GM23338 (cell line): ENCODE measurements at regions not wholly inside any gene's neighbourhood (a gene's known extent, or its start where the extent isn't known, plus 50 kb on each side); places are given as distances from the start of the nearest gene placed in this dataset.

ENCODE experiments used
- EZH2 ChIP-seq: fragments of 200-600 bp; sonication (generic); IDR thresholded peaks from one replicate; pipeline ENCODE4 v1.8.0; 2017; ENCODE audit warnings: antibody characterized with exemption, mild to moderate bottlenecking, low read depth; ENCODE audit not compliant: unreplicated experiment
- JUNB ChIP-seq: IDR thresholded peaks from one replicate; pipeline ENCODE4 v1.6.1; 2016; ENCODE audit warnings: antibody characterized with exemption; ENCODE audit not compliant: unreplicated experiment
- POLR2AphosphoS5 ChIP-seq: IDR thresholded peaks from 2 replicates; pipeline ENCODE4 v1.6.1; 2016; ENCODE audit warnings: antibody characterized with exemption, low read depth
- TF ChIP-seq, protein P1 (sequence below), 2 experiments: fragments of 200-600 bp in 1 of 2; sonication (generic) in 1 of 2; conservative IDR thresholded peaks; 2 replicates each; pipeline versions ENCODE4 v1.5.1 to v1.6.1; 2016 to 2017; ENCODE audit warnings: antibody characterized with exemption in 2 of 2, low read depth in 2 of 2, mild to moderate bottlenecking in 2 of 2, moderate library complexity in 1 of 2

GRCh38 chr12:97063292-97063935, 156.4 kb downstream of the NEDD1 start:
- no peak for TF ChIP-seq EZH2
- TF ChIP-seq JUNB, result no peak
- TF ChIP-seq, protein P1, sequence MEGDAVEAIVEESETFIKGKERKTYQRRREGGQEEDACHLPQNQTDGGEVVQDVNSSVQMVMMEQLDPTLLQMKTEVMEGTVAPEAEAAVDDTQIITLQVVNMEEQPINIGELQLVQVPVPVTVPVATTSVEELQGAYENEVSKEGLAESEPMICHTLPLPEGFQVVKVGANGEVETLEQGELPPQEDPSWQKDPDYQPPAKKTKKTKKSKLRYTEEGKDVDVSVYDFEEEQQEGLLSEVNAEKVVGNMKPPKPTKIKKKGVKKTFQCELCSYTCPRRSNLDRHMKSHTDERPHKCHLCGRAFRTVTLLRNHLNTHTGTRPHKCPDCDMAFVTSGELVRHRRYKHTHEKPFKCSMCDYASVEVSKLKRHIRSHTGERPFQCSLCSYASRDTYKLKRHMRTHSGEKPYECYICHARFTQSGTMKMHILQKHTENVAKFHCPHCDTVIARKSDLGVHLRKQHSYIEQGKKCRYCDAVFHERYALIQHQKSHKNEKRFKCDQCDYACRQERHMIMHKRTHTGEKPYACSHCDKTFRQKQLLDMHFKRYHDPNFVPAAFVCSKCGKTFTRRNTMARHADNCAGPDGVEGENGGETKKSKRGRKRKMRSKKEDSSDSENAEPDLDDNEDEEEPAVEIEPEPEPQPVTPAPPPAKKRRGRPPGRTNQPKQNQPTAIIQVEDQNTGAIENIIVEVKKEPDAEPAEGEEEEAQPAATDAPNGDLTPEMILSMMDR (conservative IDR thresholded peaks at IDR 0.05; ENCODE audit: low read depth in 2 of 2), result no peak
- no peak for TF ChIP-seq POLR2AphosphoS5
